Rectal smooth muscle tissue (tissue), 1 donor: ENCODE measurements at regions not wholly inside any gene's neighbourhood (a gene's known extent, or its start where the extent isn't known, plus 50 kb on each side); places are given as distances from the start of the nearest gene placed in this dataset.
"Not testable (repeated sequence)": the region's sequence is repeated elsewhere in the genome, so short reads cannot be mapped to it uniquely, and the experiment has no call there.

Experiments used
- H3K27ac ChIP-seq: one replicate; pipeline ENCODE4 v1.7.0; 2013; ENCODE audit warnings: low read depth, low read length, inconsistent platforms
- H3K27me3 ChIP-seq: one replicate; pipeline ENCODE4 v1.7.0; 2013; ENCODE audit warnings: low read length; ENCODE audit not compliant: control insufficient read depth, insufficient read depth
- H3K36me3 ChIP-seq: one replicate; pipeline ENCODE4 v1.7.0; 2013; ENCODE audit warnings: low read length; ENCODE audit not compliant: control insufficient read depth, insufficient read depth
- H3K4me1 ChIP-seq: one replicate; pipeline ENCODE4 v1.7.0; 2013; ENCODE audit warnings: low read length; ENCODE audit not compliant: control insufficient read depth, insufficient read depth
- H3K4me3 ChIP-seq: one replicate; pipeline ENCODE4 v1.7.0; 2013; ENCODE audit warnings: low read length
- H3K9ac ChIP-seq: one replicate; pipeline ENCODE4 v1.7.0; 2013; ENCODE audit warnings: low read length

GRCh38 chr6:81978230-81978629 is 225.7 kb upstream of the TENT5A start:
- H3K27me3 ChIP-seq = no peaks in the 10 kb centered on the region
- no peak overlapping the region for H3K27ac ChIP-seq
- H3K9ac ChIP-seq = no peak overlapping the region
- no peaks in the 10 kb centered on the region for H3K36me3 ChIP-seq
- H3K4me3 ChIP-seq = no peak overlapping the region
- H3K4me1 ChIP-seq = no peaks in the 10 kb centered on the region

GRCh38 chr6:81977486-81977885 is 225.0 kb upstream of the TENT5A start:
- no peaks in the 10 kb centered on the region for H3K36me3 ChIP-seq
- no peak overlapping the region for H3K9ac ChIP-seq
- H3K4me1 ChIP-seq = no peaks in the 10 kb centered on the region
- no peak overlapping the region for H3K27ac ChIP-seq
- H3K4me3 ChIP-seq = no peak overlapping the region
- no peaks in the 10 kb centered on the region for H3K27me3 ChIP-seq

- H3K27ac ChIP-seq = no peak overlapping the region
- H3K9ac ChIP-seq = no peak overlapping the region
- no peaks in the 10 kb centered on the region for H3K4me1 ChIP-seq
- H3K36me3 ChIP-seq = no peaks in the 10 kb centered on the region
- no peak overlapping the region for H3K4me3 ChIP-seq
- H3K27me3 ChIP-seq = no peaks in the 10 kb centered on the region
These were observed 217.3 kb upstream of the TENT5A start for GRCh38 chr6:81969814-81970213.

GRCh38 chr6:81969011-81969410 is 216.5 kb upstream of the TENT5A start:
- Histone ChIP-seq H3K9ac (no peak overlapping the region), H3K4me3 (no peak overlapping the region), H3K27me3 (no peaks in the 10 kb centered on the region), H3K27ac (no peak overlapping the region), H3K4me1 (no peaks in the 10 kb centered on the region), H3K36me3 (no peaks in the 10 kb centered on the region)

GRCh38 chr6:81966968-81967367 is 214.5 kb upstream of the TENT5A start:
- Histone ChIP-seq H3K4me3 (no peak overlapping the region), H3K4me1 (no peaks in the 10 kb centered on the region), H3K36me3 (no peaks in the 10 kb centered on the region), H3K9ac (no peak overlapping the region), H3K27me3 (no peaks in the 10 kb centered on the region), H3K27ac (no peak overlapping the region)

GRCh38 chr6:81962198-81962597 is 209.7 kb upstream of the TENT5A start:
- no peaks in the 10 kb centered on the region for H3K4me1 ChIP-seq
- H3K36me3 ChIP-seq = no peaks in the 10 kb centered on the region
- H3K4me3 ChIP-seq = no peak overlapping the region
- H3K9ac ChIP-seq = no peak overlapping the region
- no peak overlapping the region for H3K27ac ChIP-seq
- no peaks in the 10 kb centered on the region for H3K27me3 ChIP-seq

GRCh38 chr6:81950877-81951276 is 198.4 kb upstream of the TENT5A start:
- Histone ChIP-seq H3K9ac (no peak overlapping the region), H3K27me3 (no peaks in the 10 kb centered on the region), H3K4me1 (no peaks in the 10 kb centered on the region), H3K4me3 (no peak overlapping the region), H3K36me3 (no peaks in the 10 kb centered on the region), H3K27ac (no peak overlapping the region)

- no peak overlapping the region for H3K4me3 ChIP-seq
- no peaks in the 10 kb centered on the region for H3K27me3 ChIP-seq
- H3K9ac ChIP-seq = no peak overlapping the region
- no peaks in the 10 kb centered on the region for H3K4me1 ChIP-seq
- H3K36me3 ChIP-seq = no peaks in the 10 kb centered on the region
- H3K27ac ChIP-seq = no peak overlapping the region
These were observed 196.4 kb upstream of the TENT5A start for GRCh38 chr6:81948861-81949260.

- H3K27me3 ChIP-seq, H3K4me3 ChIP-seq, H3K27ac ChIP-seq, H3K36me3 ChIP-seq, H3K9ac ChIP-seq, H3K4me1 ChIP-seq: not testable (repeated sequence)
These were observed 195.7 kb upstream of the TENT5A start for GRCh38 chr6:81948196-81948595.

GRCh38 chr6:81944661-81945060 is 192.2 kb upstream of the TENT5A start:
- peaks cover 3% of the 10 kb centered on the region for H3K4me1 ChIP-seq
- no peak overlapping the region for H3K27ac ChIP-seq
- H3K9ac ChIP-seq = no peak overlapping the region
- no peaks in the 10 kb centered on the region for H3K27me3 ChIP-seq
- no peak overlapping the region for H3K4me3 ChIP-seq
- H3K36me3 ChIP-seq = no peaks in the 10 kb centered on the region

- H3K36me3 ChIP-seq, H3K9ac ChIP-seq, H3K4me3 ChIP-seq, H3K4me1 ChIP-seq, H3K27me3 ChIP-seq, H3K27ac ChIP-seq: not testable (repeated sequence)
These were observed 190.4 kb upstream of the TENT5A start for GRCh38 chr6:81942842-81943241.

GRCh38 chr6:81942067-81942370 is 189.5 kb upstream of the TENT5A start:
- no peak overlapping the region for H3K9ac ChIP-seq
- H3K27me3 ChIP-seq = no peaks in the 10 kb centered on the region
- H3K4me1 ChIP-seq = peaks cover 3% of the 10 kb centered on the region
- no peak overlapping the region for H3K4me3 ChIP-seq
- no peaks in the 10 kb centered on the region for H3K36me3 ChIP-seq
- H3K27ac ChIP-seq = no peak overlapping the region

GRCh38 chr6:81940451-81940985 is 188.0 kb upstream of the TENT5A start:
- H3K9ac ChIP-seq = no peak overlapping the region
- H3K36me3 ChIP-seq = no peaks in the 10 kb centered on the region
- no peak overlapping the region for H3K27ac ChIP-seq
- H3K4me1 ChIP-seq = peaks cover 3% of the 10 kb centered on the region
- no peak overlapping the region for H3K4me3 ChIP-seq
- no peaks in the 10 kb centered on the region for H3K27me3 ChIP-seq
